Right lobe of liver (tissue), 6 donors: ENCODE measurements at regions not wholly inside any gene's neighbourhood (a gene's known extent, or its start where the extent isn't known, plus 50 kb on each side); places are given as distances from the start of the nearest gene placed in this dataset.

Source experiments
- ATAC-seq, 4 donors: fragments of 200-7000 bp; cut with Tn5 transposase; one replicate each; pipeline ENCODE4 v1.9.1; 2020; ENCODE audit warnings: mild to moderate bottlenecking in 4 of 4, moderate library complexity in 4 of 4
- DNase-seq, 3 donors: peaks; one replicate each; pipeline ENCODE4 v3.0.0-alpha.2; 2020
- H3K27ac ChIP-seq, 3 donors: fragments of 200-600 bp; one replicate each; pipeline ENCODE4 v1.8.0; 2022
- H3K27me3 ChIP-seq, 2 donors: fragments of 200-600 bp; one replicate each; pipeline ENCODE4 v1.8.0; 2022
- H3K36me3 ChIP-seq, 4 donors: fragments of 200-600 bp; sonication (generic) in 1 of 4; one replicate each; pipeline versions ENCODE4 v1.5.1 to v1.8.0; 2017 to 2022; ENCODE audit warnings: control low read depth in 1 of 4
- H3K4me1 ChIP-seq, 4 donors: fragments of 200-600 bp; sonication (generic) in 1 of 4; one replicate each; pipeline versions ENCODE4 v1.5.1 to v1.8.0; 2017 to 2022; ENCODE audit warnings: control low read depth in 1 of 4
- H3K4me3 ChIP-seq, 3 donors: fragments of 200-600 bp; one replicate each; pipeline ENCODE4 v1.8.0; 2022
- H3K9me3 ChIP-seq, 4 donors: fragments of 200-600 bp; sonication (generic) in 1 of 4; one replicate each; pipeline versions ENCODE4 v1.5.1 to v1.8.0; 2017 to 2022; ENCODE audit warnings: control low read depth in 1 of 4
- POLR2A ChIP-seq: fragments of 450-650 bp; IDR thresholded peaks from one replicate; pipeline ENCODE4 v1.6.1; 2017; ENCODE audit warnings: antibody characterized with exemption, mild to moderate bottlenecking
- WGBS: methylation state at CpG from one replicate; pipeline ENCODE4 v1.1.6; 2018; ENCODE audit warnings: low coverage, low lambda C conversion rate; ENCODE audit not compliant: insufficient coverage; ENCODE audit errors: missing lambda C conversion rate; 5-methylcytosine and 5-hydroxymethylcytosine counted together
- intact Hi-C, 2 donors: fragments of 100-400 bp; cut with DNase I; formaldehyde crosslinking; loops; one replicate each; pipeline versions ENCODE4 v1.11.2 to v1.14.1; 2022
- TF ChIP-seq, protein P1 (sequence below), 4 donors: fragments of 200-600 bp in 3 of 4; fragments of 450-650 bp in 1 of 4; IDR thresholded peaks; one replicate each; pipeline versions ENCODE4 v1.5.1 to v1.8.0; 2016 to 2022; ENCODE audit warnings: antibody characterized with exemption in 4 of 4, mild to moderate bottlenecking in 2 of 4
- donor health status: DM: no; HTN: yes; CAD: no.
- donor health status: DM: no; HTN: no; CAD: no.
- donor health status: DM: no; HTN: no; CAD: no.
- donor health status: DM: no; HTN: yes; CAD: no.
- donor health status: DM: no; HTN: yes; CAD: no.

DNA sequence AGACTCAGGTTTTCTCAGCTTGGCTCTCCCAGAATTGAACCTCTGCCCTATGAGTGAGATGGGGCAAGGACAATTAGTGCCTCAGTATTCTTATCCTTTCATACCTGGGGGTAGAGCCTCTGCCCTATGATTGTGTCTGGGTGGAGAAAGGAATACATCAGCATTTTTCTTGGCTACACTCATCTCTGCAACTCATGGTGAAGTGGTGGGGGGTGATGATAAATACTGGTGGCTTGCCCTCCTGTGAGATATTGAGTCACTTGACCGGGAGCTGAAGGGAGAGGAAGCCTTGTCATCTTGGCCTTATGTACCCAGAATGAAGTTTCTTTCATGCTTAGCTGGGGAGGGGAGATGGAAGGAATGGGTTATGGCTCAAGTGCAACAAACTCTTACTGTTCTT lies 71.3 kb upstream of the ENOX2 start:
- WGBS = 80% methylated on average over 1 of the region's 1 CpG
- Histone ChIP-seq H3K9me3 (no peaks in the 10 kb centered on the region), H3K4me3 (no peak overlapping the region), H3K4me1 (no peaks in the 10 kb centered on the region), H3K27ac (no peak overlapping the region), H3K27me3 (no peaks in the 10 kb centered on the region), H3K36me3 (no peaks in the 10 kb centered on the region)
- intact Hi-C loops = no loop called here
- ATAC-seq (no peak), DNase-seq (no peak)
- TF ChIP-seq, protein P1, sequence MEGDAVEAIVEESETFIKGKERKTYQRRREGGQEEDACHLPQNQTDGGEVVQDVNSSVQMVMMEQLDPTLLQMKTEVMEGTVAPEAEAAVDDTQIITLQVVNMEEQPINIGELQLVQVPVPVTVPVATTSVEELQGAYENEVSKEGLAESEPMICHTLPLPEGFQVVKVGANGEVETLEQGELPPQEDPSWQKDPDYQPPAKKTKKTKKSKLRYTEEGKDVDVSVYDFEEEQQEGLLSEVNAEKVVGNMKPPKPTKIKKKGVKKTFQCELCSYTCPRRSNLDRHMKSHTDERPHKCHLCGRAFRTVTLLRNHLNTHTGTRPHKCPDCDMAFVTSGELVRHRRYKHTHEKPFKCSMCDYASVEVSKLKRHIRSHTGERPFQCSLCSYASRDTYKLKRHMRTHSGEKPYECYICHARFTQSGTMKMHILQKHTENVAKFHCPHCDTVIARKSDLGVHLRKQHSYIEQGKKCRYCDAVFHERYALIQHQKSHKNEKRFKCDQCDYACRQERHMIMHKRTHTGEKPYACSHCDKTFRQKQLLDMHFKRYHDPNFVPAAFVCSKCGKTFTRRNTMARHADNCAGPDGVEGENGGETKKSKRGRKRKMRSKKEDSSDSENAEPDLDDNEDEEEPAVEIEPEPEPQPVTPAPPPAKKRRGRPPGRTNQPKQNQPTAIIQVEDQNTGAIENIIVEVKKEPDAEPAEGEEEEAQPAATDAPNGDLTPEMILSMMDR (IDR thresholded peaks at IDR 0.05) = no peak
- no peak for TF ChIP-seq POLR2A

DNA sequence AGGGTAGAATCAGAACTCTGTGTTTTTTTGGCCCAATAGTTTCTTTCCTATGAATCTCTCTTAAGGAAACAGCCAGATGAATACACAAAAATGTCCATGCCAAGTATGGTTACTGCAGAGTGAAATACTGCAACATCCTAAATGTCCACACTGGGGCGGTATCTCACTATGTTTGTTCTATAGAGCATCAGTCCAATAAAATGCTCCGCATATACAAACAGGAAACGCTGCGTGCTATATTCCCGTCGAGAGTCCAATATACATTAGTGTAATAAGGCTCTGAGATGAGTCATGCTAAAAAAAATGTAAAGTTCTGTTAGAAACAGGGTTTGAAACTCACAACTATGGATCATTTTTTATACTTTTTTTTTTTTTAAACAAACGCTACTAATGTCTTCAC lies 72.9 kb upstream of the ENOX2 start:
- peak; percentile 63 to 83 (median 74) for ATAC-seq
- TF ChIP-seq POLR2A = no peak
- TF ChIP-seq, protein P1 (IDR thresholded peaks at IDR 0.05) = peak; percentile 41 to 59 (median 55)
- DNase-seq = no peak
- no peak overlapping the region for H3K4me3 ChIP-seq
- H3K27ac ChIP-seq = no peak overlapping the region
- H3K4me1 ChIP-seq = no peaks in the 10 kb centered on the region
- no peaks in the 10 kb centered on the region for H3K27me3 ChIP-seq
- intact Hi-C loops = no loop called here
- H3K36me3 ChIP-seq = no peaks in the 10 kb centered on the region
- H3K9me3 ChIP-seq = no peaks in the 10 kb centered on the region
- WGBS = 8% methylated on average over 7 of the region's 7 CpGs

DNA sequence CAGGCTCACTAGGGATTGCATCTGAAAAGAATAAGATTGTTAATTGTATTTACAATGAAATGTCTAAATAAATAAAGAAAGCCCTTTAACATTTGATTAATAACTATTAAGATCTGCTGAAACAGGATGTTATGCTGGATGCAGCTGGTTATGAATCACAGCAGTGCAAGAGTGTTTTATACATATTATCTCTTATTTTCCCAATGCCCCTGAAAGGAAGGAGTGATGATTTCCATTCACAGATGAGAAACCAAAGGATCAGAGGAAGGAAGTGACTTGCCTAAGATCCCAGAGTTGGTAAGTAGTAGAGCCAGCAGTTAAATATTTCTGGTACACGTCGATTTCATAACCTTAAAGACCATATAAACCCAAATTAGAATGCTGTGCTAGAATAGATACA lies 76.3 kb upstream of the ARHGAP36 start:
- intact Hi-C loops = no loop called here
- DNase-seq (no peak), ATAC-seq (no peak)
- no peaks in the 10 kb centered on the region for H3K9me3 ChIP-seq
- H3K27ac ChIP-seq = no peak overlapping the region
- no peak overlapping the region for H3K4me3 ChIP-seq
- no peak for TF ChIP-seq POLR2A
- no peaks in the 10 kb centered on the region for H3K27me3 ChIP-seq
- H3K36me3 ChIP-seq = no peaks in the 10 kb centered on the region
- 38% methylated on average over 2 of the region's 2 CpGs for WGBS
- no peaks in the 10 kb centered on the region for H3K4me1 ChIP-seq

DNA sequence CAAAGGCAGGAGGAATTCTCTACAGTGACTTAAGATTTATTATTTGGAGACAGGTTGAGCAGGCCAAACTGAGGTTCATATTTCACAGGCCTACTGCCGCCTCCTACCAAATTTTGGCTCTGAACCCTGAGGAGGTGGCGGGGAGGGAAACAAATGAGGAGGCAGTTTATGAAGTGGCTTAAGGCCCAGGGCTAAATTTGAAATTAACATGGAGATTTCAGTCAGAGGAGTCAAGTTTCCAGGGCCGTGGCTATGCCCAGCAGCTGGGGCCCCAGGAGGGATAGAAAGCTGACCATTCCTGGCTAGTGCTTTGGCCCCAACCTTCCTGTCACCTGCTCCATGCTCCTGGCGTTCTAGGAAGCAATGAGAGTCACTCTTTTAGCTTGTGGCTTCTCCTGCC lies 73.4 kb upstream of the ARHGAP36 start:
- WGBS = 33% methylated on average over 3 of the region's 4 CpGs
- Histone ChIP-seq H3K27me3 (peaks cover 0 to 7% of the 10 kb centered on the region in 2 donors), H3K9me3 (no peaks in the 10 kb centered on the region), H3K27ac (no peak overlapping the region), H3K4me3 (no peak overlapping the region), H3K4me1 (no peaks in the 10 kb centered on the region), H3K36me3 (no peaks in the 10 kb centered on the region)
- TF ChIP-seq, protein P1 (IDR thresholded peaks at IDR 0.05) = no peak
- DNase-seq = no peak
- ATAC-seq = no peak
- intact Hi-C loops = no loop called here

DNA sequence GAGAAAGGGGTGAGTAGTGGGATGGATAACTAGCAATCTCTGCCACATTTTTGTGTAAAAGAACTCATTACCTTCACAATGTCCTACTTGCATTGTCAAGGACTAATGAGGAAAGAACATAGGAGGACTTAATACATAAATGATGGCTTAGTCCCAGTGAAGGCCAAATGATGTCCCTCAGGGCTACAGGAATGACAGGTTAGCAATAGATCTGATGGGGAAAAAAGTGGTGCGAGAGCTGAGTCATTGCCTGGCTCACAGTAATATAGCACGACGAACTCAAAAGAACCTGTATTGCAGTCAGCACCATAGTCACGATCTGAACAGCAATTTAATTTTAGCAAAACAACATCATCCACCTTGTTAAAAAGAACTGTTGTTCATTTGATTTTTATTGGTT lies 70.9 kb upstream of the ARHGAP36 start:
- WGBS = 68% methylated on average over 4 of the region's 4 CpGs
- peaks cover 0 to 7% of the 10 kb centered on the region in 2 donors for H3K27me3 ChIP-seq
- TF ChIP-seq, protein P1 (IDR thresholded peaks at IDR 0.05) = no peak
- TF ChIP-seq POLR2A = no peak
- H3K4me1 ChIP-seq = no peaks in the 10 kb centered on the region
- no peak overlapping the region for H3K27ac ChIP-seq
- H3K9me3 ChIP-seq = no peaks in the 10 kb centered on the region
- ATAC-seq = no peak
- intact Hi-C loops = no loop called here
- no peaks in the 10 kb centered on the region for H3K36me3 ChIP-seq
- H3K4me3 ChIP-seq = no peak overlapping the region
- DNase-seq = no peak
